NCI-H510A (cell line): ENCODE measurements at regions not wholly inside any gene's neighbourhood (a gene's known extent, or its start where the extent isn't known, plus 50 kb on each side); places are given as distances from the start of the nearest gene placed in this dataset.

Experiments used
- DNase-seq: peaks from one replicate; lab custom pipeline; 2025; lab: John Stamatoyannopoulos, UW

- no peak for DNase-seq
These were observed 128.7 kb upstream of the ATP6AP2 start for GRCh38 chrX:40452031-40452430.

- no peak for DNase-seq
These were observed 130.6 kb upstream of the ATP6AP2 start for GRCh38 chrX:40449956-40450706.

GRCh38 chrX:40449396-40449795 is 131.4 kb upstream of the ATP6AP2 start:
- DNase-seq: peak; percentile 13

- DNase-seq: no peak
These were observed 132.0 kb upstream of the ATP6AP2 start for GRCh38 chrX:40448793-40449192.

- DNase-seq: no peak
These were observed 133.8 kb upstream of the ATP6AP2 start for GRCh38 chrX:40446921-40447320.

GRCh38 chrX:40445691-40446090 is 135.1 kb upstream of the ATP6AP2 start:
- no peak for DNase-seq

- DNase-seq: no peak
These were observed 135.8 kb upstream of the ATP6AP2 start for GRCh38 chrX:40444798-40445496.

- DNase-seq: no peak
These were observed 136.6 kb upstream of the ATP6AP2 start for GRCh38 chrX:40444133-40444532.

- no peak for DNase-seq
These were observed 139.9 kb upstream of the ATP6AP2 start for GRCh38 chrX:40440866-40441265.

- DNase-seq: no peak
These were observed 140.9 kb upstream of the ATP6AP2 start for GRCh38 chrX:40439625-40440532.

- no peak for DNase-seq
These were observed 143.4 kb upstream of the ATP6AP2 start for GRCh38 chrX:40437348-40437747.

- peak; percentile 59 for DNase-seq
These were observed 145.8 kb upstream of the ATP6AP2 start for GRCh38 chrX:40434947-40435346.

GRCh38 chrX:40434443-40434842 is 146.3 kb upstream of the ATP6AP2 start:
- no peak for DNase-seq

GRCh38 chrX:40433160-40433559 is 147.6 kb upstream of the ATP6AP2 start:
- no peak for DNase-seq

- DNase-seq: no peak
These were observed 156.5 kb upstream of the ATP6AP2 start for GRCh38 chrX:40424259-40424658.

- DNase-seq: no peak
These were observed 157.5 kb upstream of the ATP6AP2 start for GRCh38 chrX:40423299-40423698.

GRCh38 chrX:40422021-40422420 is 158.7 kb upstream of the ATP6AP2 start:
- DNase-seq: no peak

- DNase-seq: no peak
These were observed 159.7 kb upstream of the ATP6AP2 start for GRCh38 chrX:40420899-40421729.

GRCh38 chrX:40418813-40419195 is 162.0 kb upstream of the ATP6AP2 start:
- DNase-seq: no peak

GRCh38 chrX:40418146-40418812 is 162.5 kb upstream of the ATP6AP2 start:
- DNase-seq: peak; percentile 53

- no peak for DNase-seq
These were observed 165.1 kb upstream of the ATP6AP2 start for GRCh38 chrX:40415675-40416074.
